ENCODE measurements at regions not wholly inside any gene's neighbourhood (a gene's known extent, or its start where the extent isn't known, plus 50 kb on each side); places are given as distances from the start of the nearest gene placed in this dataset.

DNA sequence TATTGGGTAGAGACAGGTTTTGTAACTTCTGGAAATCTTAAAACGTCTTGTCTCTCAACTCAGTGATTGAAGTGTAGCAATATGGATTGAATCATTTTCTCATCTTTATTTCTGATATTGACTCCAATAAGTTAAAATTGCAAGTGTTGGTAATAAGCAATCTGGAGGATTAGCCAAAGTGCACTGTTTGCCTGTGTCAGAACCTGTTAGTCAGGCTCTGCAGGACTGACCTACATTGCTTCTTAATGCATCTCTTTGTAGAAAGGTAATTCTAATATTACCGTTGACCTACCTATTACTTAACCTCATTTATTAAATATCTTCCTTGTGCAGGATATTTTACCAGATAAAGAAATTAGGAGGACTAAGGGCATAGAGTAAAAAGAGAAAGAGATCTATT is 484.0 kb upstream of the CITED2 start:
- no peak overlapping the region for H3K4me3 ChIP-seq (ENCODE audit: low read depth, low read length)
- no peak for DNase-seq (ENCODE audit: low read depth)
- TF ChIP-seq, protein P1, sequence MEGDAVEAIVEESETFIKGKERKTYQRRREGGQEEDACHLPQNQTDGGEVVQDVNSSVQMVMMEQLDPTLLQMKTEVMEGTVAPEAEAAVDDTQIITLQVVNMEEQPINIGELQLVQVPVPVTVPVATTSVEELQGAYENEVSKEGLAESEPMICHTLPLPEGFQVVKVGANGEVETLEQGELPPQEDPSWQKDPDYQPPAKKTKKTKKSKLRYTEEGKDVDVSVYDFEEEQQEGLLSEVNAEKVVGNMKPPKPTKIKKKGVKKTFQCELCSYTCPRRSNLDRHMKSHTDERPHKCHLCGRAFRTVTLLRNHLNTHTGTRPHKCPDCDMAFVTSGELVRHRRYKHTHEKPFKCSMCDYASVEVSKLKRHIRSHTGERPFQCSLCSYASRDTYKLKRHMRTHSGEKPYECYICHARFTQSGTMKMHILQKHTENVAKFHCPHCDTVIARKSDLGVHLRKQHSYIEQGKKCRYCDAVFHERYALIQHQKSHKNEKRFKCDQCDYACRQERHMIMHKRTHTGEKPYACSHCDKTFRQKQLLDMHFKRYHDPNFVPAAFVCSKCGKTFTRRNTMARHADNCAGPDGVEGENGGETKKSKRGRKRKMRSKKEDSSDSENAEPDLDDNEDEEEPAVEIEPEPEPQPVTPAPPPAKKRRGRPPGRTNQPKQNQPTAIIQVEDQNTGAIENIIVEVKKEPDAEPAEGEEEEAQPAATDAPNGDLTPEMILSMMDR (IDR thresholded peaks at IDR 0.05; ENCODE audit: insufficient read depth, low read depth, low read length, missing control alignments), result no peak

DNA sequence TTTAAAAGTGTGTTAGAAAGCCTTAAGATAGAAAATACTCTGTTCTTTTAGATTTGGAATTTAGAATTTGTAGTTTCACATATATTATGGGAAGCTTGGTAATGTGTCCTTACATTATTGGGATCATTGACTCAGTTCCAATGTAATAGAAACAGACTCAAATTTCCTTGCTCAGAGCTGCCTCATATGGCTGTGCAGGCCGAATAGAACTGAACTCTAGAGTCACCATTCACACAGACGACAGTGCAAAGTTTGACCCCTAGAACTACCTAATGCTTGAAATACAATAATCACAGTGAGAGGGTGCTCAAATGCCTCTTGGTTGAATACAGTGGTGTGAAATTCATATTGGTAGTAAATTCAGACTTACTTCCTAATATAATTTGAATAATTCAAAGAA is 482.7 kb upstream of the CITED2 start:
- no peak for DNase-seq (ENCODE audit: low read depth)

DNA sequence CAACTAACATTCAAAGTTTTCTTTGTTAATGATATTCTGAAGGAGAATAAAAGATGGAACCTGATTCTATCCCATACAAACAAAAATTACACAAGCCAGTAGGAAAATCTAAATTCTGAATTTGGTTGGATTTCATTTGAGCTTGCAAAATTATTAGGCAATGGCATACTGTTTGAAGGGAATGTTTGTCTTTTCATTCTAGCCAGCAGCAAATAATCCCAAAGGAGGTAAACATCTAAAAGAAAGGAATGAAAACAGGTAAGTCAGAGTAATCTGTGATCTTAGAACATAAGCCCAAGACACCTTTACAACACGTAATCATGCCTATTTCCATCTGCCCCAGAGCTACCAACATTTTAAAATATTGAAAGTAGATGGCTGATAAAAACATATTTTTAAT is 482.1 kb upstream of the CITED2 start:
- TF ChIP-seq, protein P1 (IDR thresholded peaks at IDR 0.05; ENCODE audit: insufficient read depth, low read depth, low read length, missing control alignments), result no peak
- no peak overlapping the region for H3K4me3 ChIP-seq (ENCODE audit: low read depth, low read length)
- DNase-seq (ENCODE audit: low read depth), result no peak

More for the DNA sequence above, 482.7 kb upstream of the CITED2 start:
- no peak overlapping the region for H3K4me3 ChIP-seq (ENCODE audit: low read depth, low read length)
- TF ChIP-seq, protein P1 (IDR thresholded peaks at IDR 0.05; ENCODE audit: insufficient read depth, low read depth, low read length, missing control alignments), result no peak

DNA sequence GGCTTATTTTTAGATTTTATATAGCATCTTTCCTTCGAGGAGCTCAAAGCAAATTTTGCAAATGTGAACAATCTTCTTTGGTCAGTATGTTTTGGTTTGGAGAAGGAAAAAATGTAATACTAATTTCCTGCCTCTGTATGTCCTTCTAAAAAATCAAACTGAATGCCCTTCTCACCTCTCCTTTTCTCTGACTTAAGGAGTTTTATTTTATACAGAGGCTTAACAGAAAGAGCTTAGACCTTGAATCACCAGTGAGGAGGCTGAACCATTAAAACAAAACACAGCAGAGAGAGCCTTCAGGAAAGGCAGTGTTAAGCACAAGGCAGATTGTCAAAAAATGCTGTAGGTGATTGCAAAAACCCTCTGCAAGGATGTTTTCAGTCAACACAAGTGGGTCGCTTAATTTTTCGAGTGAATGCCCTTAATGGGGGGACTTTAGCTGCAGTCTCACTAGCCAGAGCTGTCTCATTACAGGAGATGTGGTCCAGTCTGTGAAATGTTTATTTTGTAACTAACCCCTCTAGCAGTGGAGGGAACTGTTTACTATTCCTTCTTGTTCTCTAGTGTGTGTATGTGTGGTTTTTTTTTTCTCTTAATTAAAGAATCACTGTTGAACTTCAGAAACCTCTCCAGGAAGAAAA is 481.3 kb upstream of the CITED2 start:
- DNase-seq (ENCODE audit: low read depth), result no peak
- no peak overlapping the region for H3K4me3 ChIP-seq (ENCODE audit: low read depth, low read length)

DNA sequence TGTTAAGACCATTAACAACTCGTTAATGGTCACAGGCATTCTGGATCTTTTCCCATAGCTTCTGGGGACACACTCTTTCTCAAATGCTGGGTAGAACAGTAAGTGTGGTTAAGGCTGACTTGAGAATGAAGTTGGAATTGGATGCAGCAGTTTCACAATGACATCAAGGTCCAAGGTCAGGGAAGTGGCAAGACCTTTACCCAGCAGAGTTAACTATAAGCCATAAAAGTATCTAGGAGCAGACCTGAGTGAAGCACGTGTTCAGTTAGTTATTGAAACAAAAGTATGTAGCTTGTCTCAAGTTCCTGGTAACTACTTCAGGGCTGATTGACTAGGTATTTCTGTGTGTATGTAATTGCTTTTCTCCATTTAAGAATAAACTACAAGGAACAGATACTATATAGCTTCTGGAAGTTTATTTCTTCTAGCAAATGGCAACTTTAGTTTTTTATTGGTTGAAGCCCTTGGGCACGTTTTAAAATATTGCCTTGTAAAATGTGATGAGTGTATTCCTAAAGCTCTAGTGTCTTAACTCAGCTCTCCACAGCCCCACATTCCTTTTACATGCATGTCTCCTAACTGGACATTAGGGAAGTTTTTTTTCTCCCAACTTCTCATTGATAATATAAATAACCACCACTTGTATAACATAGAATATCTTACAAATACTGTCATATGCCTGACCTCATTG is 479.0 kb upstream of the CITED2 start:
- DNase-seq (ENCODE audit: low read depth), result no peak
- H3K4me3 ChIP-seq (ENCODE audit: low read depth, low read length), result no peak overlapping the region
- TF ChIP-seq, protein P1 (IDR thresholded peaks at IDR 0.05; ENCODE audit: insufficient read depth, low read depth, low read length, missing control alignments), result no peak

More for the DNA sequence above, 481.3 kb upstream of the CITED2 start:
- TF ChIP-seq, protein P1 (IDR thresholded peaks at IDR 0.05; ENCODE audit: insufficient read depth, low read depth, low read length, missing control alignments), result no peak

DNA sequence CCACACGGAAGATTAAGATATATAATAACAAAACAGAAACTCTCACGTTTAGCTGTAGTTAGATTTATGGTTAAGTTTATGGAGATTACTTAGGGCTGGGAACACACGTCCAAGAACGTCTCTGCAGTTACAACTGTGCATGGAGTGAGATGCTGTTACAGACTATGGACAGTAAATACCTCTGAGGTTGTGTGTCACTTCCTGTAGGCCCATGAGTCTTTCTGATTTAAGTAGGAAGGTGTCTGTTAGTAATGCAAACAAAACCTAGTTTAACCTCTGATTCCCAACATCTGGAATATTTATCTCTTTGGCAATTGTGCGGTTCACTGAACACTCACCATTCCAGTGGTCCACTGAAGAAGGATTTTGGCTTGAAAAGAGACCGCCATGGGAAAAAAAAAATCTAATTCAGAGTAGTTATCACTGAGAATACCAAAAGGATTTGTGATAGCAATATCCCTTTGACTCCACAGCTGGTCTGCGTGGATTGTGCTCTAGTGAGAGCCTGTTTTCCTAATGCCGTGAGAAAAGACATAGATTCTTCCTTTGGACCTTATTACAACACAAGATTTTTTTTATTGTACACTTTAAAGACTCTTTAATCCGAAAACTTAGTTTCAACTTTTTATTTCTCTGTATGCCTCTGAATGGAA is 478.2 kb upstream of the CITED2 start:
- TF ChIP-seq, protein P1 (IDR thresholded peaks at IDR 0.05; ENCODE audit: insufficient read depth, low read depth, low read length, missing control alignments), result no peak
- no peak overlapping the region for H3K4me3 ChIP-seq (ENCODE audit: low read depth, low read length)
- no peak for DNase-seq (ENCODE audit: low read depth)

All from GM12865 (cell line).